WERI-Rb-1 (cell line): ENCODE measurements at regions not wholly inside any gene's neighbourhood (a gene's known extent, or its start where the extent isn't known, plus 50 kb on each side); places are given as distances from the start of the nearest gene placed in this dataset.

Experiments used
- DNase-seq: peaks from one replicate; pipeline ENCODE4 v3.0.0-alpha.2; 2020
- H3K27ac ChIP-seq: fragments of 250-450 bp; sonication (Bioruptor Pico); 2 replicates; pipeline ENCODE4 v1.5.1; 2020; ENCODE audit warnings: mild to moderate bottlenecking, moderate library complexity
- H3K27me3 ChIP-seq: fragments of 250-450 bp; sonication (Bioruptor Pico); 2 replicates; pipeline ENCODE4 v1.5.1; 2021; ENCODE audit warnings: mild to moderate bottlenecking, low read depth, moderate library complexity; ENCODE audit not compliant: insufficient read depth, severe bottlenecking
- H3K36me3 ChIP-seq: fragments of 250-450 bp; sonication (Bioruptor Pico); 2 replicates; pipeline ENCODE4 v1.5.1; 2020; ENCODE audit warnings: mild to moderate bottlenecking, moderate library complexity
- H3K4me3 ChIP-seq: 2 replicates; pipeline ENCODE4 v1.5.1; 2011; ENCODE audit warnings: low read depth, mild to moderate bottlenecking, control low read depth, low read length
- H3K9me3 ChIP-seq: fragments of 250-450 bp; sonication (Bioruptor Pico); 2 replicates; pipeline ENCODE4 v1.5.1; 2021; ENCODE audit warnings: mild to moderate bottlenecking, moderate library complexity; ENCODE audit not compliant: severe bottlenecking
- TF ChIP-seq, protein P1 (sequence below): IDR thresholded peaks from 2 replicates; pipeline ENCODE4 v1.5.1; 2011; ENCODE audit warnings: low read depth, mild to moderate bottlenecking, control low read depth, inconsistent platforms, low read length

DNA sequence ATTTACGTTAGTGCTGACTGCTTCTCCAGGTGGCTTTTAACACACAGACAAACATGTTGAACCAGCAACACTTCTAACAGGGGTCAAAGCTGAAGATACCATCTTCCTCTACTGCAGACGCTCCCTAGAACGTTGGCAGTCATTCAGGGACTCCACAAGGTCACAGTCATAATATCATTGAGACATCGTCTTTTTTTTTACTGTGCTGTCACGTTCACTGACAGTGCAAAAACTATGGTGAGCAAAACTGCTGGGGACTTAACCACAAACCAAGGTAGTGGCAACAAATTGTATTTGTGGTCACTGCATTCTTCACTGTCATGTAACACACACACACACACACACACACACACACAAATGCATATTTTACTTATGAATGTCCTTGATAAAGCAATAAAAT is 244.9 kb downstream of the CASP12 start:
- H3K4me3 ChIP-seq, result no peak overlapping the region
- no peak for DNase-seq
- no peaks in the 10 kb centered on the region for H3K9me3 ChIP-seq
- H3K27ac ChIP-seq, result no peak overlapping the region
- H3K27me3 ChIP-seq, result no peaks in the 10 kb centered on the region
- TF ChIP-seq, protein P1, sequence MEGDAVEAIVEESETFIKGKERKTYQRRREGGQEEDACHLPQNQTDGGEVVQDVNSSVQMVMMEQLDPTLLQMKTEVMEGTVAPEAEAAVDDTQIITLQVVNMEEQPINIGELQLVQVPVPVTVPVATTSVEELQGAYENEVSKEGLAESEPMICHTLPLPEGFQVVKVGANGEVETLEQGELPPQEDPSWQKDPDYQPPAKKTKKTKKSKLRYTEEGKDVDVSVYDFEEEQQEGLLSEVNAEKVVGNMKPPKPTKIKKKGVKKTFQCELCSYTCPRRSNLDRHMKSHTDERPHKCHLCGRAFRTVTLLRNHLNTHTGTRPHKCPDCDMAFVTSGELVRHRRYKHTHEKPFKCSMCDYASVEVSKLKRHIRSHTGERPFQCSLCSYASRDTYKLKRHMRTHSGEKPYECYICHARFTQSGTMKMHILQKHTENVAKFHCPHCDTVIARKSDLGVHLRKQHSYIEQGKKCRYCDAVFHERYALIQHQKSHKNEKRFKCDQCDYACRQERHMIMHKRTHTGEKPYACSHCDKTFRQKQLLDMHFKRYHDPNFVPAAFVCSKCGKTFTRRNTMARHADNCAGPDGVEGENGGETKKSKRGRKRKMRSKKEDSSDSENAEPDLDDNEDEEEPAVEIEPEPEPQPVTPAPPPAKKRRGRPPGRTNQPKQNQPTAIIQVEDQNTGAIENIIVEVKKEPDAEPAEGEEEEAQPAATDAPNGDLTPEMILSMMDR, result no peak
- H3K36me3 ChIP-seq, result no peaks in the 10 kb centered on the region

DNA sequence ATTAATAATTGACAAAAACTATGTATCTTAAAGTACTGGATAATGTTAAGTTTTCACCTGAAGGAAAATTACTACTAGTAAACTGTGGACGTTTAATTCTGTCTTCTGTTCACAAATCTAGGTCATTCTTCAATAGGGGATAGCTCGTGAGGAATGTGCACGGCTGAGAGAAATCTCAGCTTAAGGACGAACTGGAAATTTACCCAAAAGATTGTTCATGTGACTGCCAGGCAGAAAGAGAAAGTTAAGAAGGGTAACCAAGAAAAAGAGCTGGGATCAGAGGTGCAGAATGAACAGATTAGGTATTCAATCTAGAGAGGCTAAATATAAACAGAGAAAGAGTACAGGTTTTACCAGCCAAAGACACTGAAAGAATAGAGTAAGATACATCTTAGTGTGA is 245.3 kb downstream of the CASP12 start:
- no peaks in the 10 kb centered on the region for H3K36me3 ChIP-seq
- H3K9me3 ChIP-seq, result no peaks in the 10 kb centered on the region
- no peak for DNase-seq
- TF ChIP-seq, protein P1, result no peak
- no peaks in the 10 kb centered on the region for H3K27me3 ChIP-seq
- H3K27ac ChIP-seq, result no peak overlapping the region
- no peak overlapping the region for H3K4me3 ChIP-seq

DNA sequence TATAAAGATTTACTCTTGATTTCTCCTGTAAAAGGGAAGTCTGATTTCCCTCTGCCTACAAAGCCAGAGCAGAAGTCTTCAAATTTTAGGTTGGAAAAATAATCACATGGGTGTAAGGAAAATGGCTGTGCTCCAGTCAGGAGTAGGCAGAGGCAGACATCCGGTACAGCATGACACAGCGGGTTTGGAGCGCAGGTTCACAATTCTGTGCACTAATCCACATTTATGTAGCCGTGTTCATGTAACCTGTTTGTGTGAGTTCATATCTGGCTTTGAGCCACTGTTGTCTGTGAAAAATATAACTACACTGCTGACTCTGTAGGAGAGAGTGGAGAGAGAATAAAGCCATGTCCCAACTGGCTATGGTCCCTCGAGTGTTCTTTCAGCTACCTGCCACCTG is 248.0 kb downstream of the CASP12 start:
- TF ChIP-seq, protein P1, result no peak
- Histone ChIP-seq H3K27me3 (no peaks in the 10 kb centered on the region), H3K9me3 (no peaks in the 10 kb centered on the region), H3K36me3 (no peaks in the 10 kb centered on the region), H3K27ac (no peak overlapping the region), H3K4me3 (no peak overlapping the region)
- peak; percentile 32 for DNase-seq

DNA sequence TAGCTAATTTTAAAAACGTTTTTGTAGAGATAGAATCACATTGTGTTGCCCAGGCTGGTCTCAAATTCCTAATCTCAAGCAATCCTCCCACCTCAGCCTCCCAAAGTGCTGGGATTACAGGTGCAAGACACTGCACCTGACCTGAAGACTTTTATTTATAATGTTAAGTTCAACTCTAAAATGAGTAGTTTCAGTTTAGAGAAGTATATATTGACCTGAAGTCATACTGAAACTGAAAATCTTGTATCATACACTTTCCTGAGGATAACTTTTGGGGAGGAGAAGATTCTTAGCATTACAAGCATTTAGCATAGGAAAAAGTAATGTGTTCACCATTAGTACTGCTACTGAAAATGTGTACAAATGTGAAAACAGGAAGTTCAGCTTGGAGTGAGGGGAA is 249.3 kb downstream of the CASP12 start:
- no peak overlapping the region for H3K4me3 ChIP-seq
- TF ChIP-seq, protein P1, result no peak
- DNase-seq, result no peak
- no peak overlapping the region for H3K27ac ChIP-seq
- H3K36me3 ChIP-seq, result no peaks in the 10 kb centered on the region
- H3K27me3 ChIP-seq, result no peaks in the 10 kb centered on the region
- no peaks in the 10 kb centered on the region for H3K9me3 ChIP-seq

DNA sequence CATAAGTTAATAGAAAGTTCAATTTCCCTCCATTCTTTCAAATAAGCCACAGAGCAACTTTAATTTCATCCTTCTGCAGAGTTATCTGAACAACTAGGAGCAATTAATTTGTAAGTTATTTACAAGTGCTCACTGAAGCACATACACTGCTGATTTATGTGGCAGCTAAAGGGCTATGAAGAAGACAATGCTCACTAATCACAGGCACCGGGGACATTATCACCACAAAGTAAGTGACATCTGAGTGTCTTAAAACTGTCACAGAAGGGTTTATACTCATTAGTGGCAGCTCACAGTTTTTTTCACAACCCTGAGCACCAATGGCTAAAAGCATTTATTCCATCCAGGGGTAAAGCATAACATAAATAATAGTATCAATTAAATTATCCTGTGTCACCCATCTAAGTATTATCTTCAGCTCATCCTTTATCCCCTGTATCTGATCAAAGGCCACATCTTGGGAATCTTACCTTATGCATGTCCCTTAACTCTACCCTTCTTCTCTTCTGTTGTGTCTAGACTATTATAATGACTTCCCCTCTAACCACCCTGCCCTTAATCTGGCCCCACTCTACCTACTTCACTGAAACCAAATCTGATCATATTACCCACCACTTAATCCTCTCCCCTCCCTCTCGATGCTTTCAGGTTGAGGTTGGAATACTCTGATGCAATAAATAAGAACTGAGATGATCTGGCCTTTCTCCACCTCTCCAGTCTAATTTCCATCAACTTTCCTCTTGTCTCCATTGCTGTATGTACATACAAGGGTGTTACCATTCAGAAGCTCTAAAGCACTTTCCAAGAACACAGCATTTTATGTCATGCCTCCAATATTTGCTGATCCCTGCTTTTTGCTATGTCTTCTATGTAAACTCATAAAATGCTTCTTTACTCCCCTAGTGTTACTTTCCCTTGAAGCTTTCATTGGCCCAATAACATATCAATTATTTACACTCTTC is 252.7 kb downstream of the CASP12 start:
- TF ChIP-seq, protein P1, result no peak
- Histone ChIP-seq H3K9me3 (no peaks in the 10 kb centered on the region), H3K27ac (no peak overlapping the region), H3K4me3 (no peak overlapping the region), H3K36me3 (no peaks in the 10 kb centered on the region), H3K27me3 (no peaks in the 10 kb centered on the region)
- DNase-seq, result peak; percentile 77
